HG03575 (cell line): ENCODE measurements at regions not wholly inside any gene's neighbourhood (a gene's known extent, or its start where the extent isn't known, plus 50 kb on each side); places are given as distances from the start of the nearest gene placed in this dataset.
A peak's percentile ranks its signal among the peaks of the same experiment; 100 is the strongest.

Experiments used
- ATAC-seq: cut with Tn5 transposase; IDR thresholded peaks from one replicate; pipeline ENCODE4 v1.9.1; 2021; ENCODE audit not compliant: unreplicated experiment, insufficient number of reproducible peaks, low FRiP score; ENCODE audit errors: extremely low read depth

DNA sequence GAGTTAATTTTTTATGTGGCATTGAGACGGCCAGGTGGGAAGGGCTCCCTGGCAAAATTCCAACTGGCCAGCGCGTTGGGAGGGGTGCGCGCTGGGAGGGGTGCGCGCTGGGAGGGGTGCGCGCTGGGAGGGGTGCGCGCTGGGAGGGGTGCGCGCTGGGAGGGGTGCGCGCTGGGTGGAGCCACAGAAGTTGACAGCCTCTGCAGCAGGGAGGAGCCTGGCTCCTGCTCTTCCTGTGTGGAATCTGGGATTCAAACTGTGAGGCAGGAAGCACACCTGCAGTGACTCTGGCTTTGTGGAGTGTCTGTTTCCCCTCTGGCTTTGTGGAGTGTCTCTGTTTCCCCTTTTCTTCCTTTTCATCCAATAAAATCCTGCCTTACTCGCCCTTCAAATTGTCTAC lies 147.9 kb upstream of the CBLN2 start:
- ATAC-seq, result no peak

DNA sequence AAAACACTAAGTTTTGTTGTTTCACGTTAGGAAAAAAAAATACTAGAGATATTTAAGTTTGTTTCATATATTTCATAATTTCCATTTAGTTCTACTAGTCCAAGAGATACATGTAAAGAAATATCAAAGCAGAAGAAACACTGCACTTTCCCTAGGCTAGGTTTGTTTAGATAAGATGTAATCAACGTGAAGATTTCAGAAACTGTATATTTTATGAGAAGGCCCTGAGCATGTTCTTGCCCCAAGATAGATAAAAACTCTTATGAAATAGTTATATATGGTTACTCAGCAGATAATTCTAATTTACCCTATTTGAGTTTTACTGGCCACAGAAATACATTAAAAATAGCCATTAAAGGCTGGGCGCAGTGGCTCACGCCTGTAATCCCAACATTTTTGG lies 143.6 kb upstream of the CBLN2 start:
- ATAC-seq, result no peak

DNA sequence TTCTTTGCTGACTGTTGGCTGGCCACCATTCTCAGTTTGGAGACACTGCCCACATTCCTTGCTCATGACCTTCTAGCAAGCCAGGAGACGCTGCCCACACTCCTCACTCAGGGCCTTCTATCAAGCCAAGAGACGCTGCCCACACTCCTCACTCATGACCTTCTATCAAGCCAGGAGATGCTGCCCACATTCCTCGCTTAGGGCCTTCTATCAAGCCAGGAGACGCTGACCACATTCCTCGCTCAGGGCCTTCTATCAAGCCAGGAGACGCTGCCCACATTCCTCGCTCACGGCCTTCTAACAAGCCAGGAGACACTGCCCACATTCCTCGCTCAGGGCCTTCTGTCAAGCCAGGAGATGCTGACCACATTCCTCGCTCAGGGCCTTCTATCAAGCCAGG lies 131.3 kb upstream of the CBLN2 start:
- no peak for ATAC-seq

DNA sequence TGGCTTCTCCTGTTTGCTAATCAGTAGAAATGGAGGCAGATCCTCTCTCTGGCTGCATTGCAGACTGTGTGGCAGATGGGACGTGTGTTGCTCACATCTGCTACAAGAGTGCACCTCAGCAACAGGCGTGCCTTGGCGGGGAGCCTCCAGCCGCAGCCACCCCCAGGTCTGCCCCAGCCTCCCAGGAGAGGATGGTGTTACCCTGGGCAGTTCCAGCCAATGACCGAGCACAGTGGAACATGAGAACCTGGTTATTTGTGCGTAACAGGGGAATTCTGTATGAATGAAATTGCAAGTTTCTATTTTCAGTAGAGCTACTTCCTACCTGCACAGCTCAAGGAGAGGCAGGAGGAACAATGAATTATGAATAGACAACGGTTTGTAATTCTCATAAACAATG lies 130.6 kb upstream of the CBLN2 start:
- ATAC-seq, result no peak

DNA sequence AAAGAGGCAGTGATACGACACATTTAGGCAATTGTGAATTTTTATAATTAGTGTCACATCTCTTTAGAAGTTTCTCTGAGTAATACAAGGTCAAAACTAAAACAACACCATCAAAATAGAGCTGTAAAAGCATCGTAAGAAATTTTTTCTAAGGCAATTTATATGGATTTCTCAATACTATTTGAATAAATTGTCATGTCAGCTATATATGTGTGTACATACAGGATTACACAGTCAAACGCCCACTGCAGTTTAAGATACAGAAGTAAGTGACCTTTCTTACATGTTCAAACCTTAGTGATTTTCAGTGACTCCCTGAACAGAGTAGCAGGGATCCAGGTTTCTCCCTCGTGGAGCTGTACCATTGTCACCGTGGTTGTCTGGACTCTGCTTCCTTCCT lies 129.1 kb upstream of the CBLN2 start:
- ATAC-seq, result no peak

DNA sequence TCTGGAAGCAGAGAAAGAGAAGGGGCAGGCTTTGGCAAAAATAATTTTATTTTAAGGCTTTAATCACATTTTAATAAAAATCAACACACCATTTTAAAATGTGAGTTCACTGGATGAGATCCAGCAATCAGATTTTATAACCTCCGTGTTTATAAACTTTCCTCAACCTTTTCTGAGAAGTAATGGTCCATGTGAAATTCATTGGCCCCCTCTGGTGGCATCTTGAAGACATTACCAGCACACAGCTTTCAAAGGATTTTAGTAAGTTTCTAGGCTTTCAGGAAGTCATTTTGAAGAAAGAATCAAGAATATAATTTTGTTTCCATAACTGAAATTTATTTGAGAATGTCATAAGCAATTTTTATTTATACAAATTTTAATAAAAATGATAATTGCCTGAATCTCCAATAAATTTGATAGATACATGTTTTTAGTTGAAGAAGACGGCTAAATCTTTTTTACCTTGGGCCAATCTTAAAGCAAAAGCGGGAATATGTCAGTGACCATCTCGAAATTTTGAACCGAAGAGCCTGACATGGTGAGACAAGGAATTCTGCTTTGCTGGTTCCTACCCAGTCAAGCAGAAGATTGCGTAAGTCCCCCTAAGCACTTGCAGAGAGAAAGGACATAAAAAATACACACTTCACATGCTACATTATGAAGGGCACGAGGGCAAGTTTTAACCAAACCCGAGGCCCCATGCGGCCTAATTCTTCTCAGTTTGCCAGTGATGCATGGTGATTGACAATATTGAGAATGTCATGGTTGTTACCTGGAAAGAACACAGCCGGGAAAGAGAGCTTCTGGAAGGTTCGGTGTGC lies 128.4 kb upstream of the CBLN2 start:
- ATAC-seq, result peak; percentile 34

DNA sequence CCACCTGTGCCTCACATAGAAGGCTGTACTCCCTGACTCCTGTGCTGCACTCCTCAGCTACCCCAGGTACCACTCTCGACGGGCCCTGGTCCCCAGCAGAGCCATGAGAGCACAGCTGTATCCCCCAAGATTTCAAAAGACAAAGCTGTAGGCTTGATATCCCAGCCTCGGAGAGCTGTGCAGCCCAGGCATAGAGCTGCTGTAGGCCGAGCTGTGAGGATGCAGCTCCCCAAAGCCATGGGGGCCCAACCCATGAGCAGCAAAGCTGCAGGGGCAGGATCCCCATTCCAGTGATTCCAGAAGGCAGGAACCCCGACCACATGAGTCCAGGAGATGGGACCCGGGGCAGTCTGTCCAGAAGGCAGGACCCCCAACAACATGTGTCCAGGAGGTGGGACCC lies 123.8 kb upstream of the CBLN2 start:
- no peak for ATAC-seq

DNA sequence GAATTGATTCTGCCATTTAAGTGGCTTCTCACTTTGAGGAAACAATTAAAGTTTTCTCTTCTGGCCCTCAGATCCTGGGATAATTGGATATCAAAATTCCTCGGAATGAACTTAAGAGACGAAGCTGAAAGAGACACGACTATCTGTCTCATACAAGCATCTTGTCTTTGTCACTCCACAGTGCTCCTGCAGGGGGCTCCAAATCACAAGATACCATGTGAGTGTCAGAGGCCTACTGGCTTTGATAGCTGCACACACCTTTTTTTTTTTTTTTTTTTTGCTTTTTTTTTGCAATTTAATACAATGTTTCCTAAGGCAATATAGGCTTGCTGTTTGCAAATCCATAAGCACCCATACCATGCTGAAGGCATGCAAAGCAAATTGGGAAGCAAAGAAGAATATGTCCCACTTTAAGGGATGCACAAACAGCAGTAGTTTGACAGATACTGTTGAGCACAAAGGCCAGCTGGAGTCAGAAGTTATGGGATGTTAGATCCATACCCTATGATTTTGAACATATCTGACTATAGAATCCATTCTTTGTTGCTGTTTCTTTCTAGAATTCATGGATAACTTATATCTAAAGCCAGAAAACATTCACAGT lies 109.0 kb upstream of the CBLN2 start:
- no peak for ATAC-seq

DNA sequence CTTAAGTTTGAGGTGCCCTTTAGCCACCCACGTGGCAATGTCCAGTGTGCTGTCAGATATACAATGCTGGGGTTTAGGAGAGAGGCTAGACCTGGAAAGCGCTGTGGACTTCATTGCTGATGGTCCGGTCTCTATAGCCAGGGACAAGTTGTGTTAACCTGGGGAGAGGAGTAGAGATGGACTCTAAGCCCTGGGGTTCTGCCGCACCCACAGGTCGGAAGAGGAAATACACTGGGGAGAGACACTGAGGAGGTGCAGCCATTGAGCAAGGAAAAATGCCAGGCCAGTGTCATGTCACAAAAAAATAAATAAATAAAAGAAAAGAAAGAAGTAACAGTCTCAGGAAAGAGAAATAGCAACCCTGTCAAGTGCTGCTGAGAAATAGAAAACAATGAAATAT lies 106.9 kb upstream of the CBLN2 start:
- no peak for ATAC-seq

DNA sequence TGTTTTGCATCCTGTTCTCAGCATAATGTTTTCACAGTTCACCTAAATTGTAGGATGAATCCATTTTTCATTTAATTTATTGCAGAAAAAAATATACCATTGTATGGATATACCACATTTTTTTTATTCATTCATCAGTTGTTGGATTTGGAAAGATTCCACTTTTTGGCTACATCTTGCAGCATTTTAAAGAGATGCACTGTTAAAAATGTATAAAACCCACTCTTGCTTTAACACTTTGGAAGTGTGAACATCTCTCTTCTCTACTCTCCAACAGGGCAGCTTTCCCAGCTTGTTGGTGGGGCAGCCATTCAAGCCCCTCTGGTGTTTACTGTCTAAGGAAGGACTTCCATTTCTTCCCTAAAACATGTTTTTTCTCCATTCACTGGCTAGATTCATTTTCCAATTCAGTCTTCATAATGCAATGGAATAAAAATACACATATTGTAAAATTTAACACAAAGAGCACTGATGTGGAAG lies 104.4 kb upstream of the CBLN2 start:
- ATAC-seq, result no peak

DNA sequence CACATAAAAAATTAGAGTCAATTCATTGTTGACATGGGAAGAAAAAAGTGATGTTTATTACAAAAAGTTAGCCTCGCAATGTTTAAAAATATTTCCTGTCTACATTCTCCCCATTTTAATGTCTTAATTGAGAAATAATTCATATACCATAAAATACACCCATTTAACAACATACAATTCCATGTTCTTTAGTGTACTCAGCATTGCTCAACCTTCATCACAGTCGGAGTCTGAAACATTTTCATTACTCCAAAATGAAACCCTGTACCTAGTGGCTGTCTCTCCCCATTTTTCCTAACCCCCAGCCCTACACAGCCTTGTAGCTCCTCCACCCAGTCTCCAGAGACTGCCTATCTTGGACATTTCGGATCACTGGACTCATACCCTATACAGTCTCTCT lies 103.9 kb upstream of the CBLN2 start:
- no peak for ATAC-seq

DNA sequence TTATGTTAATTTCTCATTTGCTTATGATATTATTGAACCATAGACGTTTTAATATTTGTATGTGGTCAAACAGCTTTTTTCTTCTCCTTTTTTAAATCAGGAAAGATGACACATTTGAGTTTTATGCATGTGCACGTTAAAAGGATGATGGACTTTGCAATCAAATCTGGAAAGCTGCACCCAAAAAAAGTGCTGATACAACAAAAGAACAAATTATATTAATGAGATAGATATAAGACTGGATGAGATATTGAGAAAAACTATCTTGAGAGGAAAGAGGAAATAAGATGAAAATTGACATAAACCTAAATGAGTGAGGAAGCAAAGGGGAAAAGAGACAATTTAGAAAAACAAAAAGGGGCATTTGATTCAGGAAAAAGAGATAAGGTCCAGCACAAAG lies 96.4 kb upstream of the CBLN2 start:
- ATAC-seq, result no peak

DNA sequence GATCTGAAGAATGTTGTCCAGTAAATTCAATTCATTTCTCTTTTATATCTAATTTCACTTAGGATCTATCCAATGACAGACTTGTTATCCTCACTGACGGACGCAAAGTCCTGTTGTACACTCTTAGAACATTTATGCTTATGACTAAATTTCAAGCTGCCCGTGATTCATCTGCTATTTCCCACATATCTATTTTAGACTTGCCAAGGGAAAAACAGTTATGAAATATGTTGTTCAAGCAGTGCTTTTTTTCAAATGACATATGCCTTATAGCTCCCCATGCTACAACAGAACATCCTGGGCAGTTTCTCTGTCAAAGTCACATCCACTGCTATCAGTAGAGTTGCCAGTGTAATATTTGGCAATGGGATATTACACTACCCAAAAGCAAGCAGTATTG lies 94.2 kb upstream of the CBLN2 start:
- no peak for ATAC-seq

DNA sequence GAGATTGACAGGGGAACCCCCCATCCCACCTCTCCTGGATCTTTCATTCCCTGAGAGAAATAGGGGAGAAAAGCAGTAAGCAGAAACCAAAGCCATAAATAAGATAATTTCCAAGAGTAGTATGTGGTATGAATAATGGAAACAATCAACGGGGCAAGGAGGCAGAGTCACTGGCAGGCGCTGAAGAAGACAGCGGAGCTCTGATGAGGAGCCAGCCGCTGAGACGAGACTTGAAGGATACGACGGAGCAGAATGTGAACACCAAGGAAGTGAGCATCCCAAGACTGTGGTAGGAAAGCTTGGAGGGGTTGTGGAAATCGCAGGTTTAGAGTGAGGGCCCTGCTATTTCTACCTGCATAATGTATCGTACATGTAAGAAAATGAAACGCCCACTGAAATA lies 93.6 kb upstream of the CBLN2 start:
- ATAC-seq, result no peak

DNA sequence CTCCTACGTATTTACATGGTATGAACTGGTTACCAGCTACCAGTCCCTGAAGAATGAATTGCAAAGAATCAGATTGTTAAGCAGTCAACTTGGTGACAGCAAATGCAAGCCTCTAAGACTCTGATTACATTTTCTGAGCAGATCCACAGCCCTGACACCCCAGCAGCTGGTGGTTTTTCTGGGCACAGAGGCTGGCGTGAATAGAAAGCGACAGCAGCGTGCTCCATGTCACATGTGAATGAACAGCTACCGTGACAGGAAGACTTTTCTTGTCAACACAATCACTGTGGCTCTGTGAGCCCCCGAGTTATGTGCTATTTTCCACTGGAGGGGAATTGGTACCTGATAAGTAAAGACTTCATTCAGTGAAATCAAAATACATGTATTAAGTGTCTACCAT lies 93.2 kb upstream of the CBLN2 start:
- ATAC-seq, result no peak

DNA sequence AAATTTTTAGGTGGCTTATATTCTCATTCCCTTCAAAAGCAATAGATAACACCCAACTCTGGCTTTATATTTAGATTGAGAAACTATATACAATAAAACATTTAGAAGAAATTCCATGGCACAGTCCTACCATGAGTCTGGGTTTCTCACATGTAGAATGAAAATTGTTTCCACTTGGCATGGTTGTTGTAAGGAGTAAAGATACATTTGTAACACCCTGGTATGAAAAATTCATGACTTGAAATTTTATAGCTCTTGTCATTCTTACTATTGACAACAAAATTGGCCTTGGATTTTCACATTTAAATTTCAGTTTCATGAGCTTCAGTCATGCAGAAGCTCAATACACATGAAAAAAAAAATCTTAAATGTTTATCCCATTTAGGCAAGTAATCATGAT lies 92.5 kb upstream of the CBLN2 start:
- ATAC-seq, result no peak

DNA sequence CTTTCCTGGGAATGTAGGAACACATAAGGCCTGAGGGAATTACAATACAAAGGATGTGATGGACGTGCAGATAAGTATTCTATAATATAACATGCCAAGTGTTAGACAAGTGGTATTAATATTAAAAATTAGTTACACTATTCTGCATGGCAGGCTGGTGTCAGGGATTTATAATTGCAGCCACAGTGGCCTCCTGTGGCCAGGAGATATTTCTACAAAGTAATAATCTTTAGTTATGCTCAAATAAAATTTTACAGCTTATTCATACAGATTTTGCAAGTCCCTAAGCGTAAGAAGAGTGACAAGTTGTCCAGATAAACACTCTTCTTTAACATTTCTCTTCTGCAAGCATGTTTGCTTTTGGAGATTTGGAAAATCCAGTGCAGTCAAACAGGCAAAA lies 90.4 kb upstream of the CBLN2 start:
- ATAC-seq, result no peak

DNA sequence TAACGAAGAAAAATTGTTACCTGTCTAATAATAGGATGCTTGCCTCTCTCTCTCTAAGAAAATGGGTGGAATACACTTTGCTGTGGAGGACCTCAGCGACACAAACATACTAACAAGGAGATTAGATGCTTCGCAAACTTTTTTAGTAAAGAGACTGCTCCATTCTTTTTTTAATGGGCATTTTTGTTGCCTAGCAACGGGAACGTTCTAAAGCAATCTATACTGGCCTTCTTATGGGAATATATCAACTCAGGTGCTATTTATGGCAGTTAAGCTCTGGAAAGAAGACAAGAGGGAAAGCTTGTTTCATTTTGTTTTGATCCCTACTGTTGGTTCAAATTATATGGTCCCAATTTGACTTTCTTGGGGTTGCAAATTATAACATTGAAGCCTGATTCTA lies 86.8 kb upstream of the CBLN2 start:
- no peak for ATAC-seq

DNA sequence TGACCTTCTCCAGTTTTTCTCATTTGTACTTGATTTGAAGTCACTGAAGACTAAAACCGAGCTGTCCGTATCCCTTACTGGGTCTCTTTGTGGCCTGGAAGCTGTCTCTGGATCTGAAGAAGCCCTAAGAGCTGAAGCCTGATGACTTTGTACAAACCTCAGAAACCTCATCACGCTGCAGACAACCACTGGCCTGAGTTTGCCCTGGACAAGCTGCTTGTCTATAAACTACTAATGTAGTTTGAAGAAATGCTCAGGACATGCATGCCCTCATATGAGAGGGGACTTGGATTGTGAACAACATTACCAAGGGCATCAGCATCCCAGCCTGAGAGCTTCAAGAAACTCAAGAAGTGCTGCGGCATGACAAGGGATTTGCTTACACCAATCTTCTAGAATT lies 79.3 kb upstream of the CBLN2 start:
- no peak for ATAC-seq

DNA sequence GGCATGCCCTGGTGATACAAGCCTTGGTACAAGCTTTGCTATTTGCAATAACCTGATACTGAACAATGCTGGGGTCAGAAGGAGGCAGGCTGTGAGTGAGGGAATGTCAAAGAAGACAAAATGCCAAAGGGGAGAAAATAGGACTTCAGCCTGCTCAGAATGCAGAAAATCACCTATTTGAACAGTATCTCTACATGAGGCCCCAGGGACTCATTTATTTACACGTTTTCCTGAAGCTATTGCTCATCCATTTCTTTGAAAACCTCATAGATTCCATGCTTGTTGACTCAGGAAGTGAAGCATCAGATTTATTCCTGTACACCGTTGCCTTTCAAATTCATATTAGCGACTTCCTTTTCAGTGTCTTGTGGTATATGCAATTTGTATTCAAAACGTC lies 69.4 kb upstream of the CBLN2 start:
- ATAC-seq, result no peak
